Activated CD4-positive, alpha-beta T cell treated with anti-CD3 and anti-CD28 coated beads, Interleukin-2, amount 10 ng/mL, durations not matched to agents 24 days and 14 days (primary cell): ENCODE measurements at regions not wholly inside any gene's neighbourhood (a gene's known extent, or its start where the extent isn't known, plus 50 kb on each side); places are given as distances from the start of the nearest gene placed in this dataset.
"Not testable (repeated sequence)": the region's sequence is repeated elsewhere in the genome, so short reads cannot be mapped to it uniquely, and the experiment has no call there.

ENCODE experiments used
- DNase-seq: peaks from one replicate; pipeline ENCODE4 v3.0.0; 2022
- H3K27ac Mint-ChIP-seq: one replicate; pipeline ENCODE4 v1.8.0; 2022; ENCODE audit warnings: mild to moderate bottlenecking, mixed read lengths
- H3K27me3 Mint-ChIP-seq: one replicate; pipeline ENCODE4 v1.8.0; 2022; ENCODE audit warnings: mixed read lengths
- H3K36me3 Mint-ChIP-seq: one replicate; pipeline ENCODE4 v1.8.0; 2022; ENCODE audit warnings: low read depth, mild to moderate bottlenecking, mixed read lengths
- H3K4me1 Mint-ChIP-seq: one replicate; pipeline ENCODE4 v1.8.0; 2021; ENCODE audit warnings: mixed read lengths
- H3K4me3 Mint-ChIP-seq: one replicate; pipeline ENCODE4 v1.8.0; 2022; ENCODE audit warnings: mild to moderate bottlenecking, moderate library complexity, mixed read lengths
- H3K9me3 Mint-ChIP-seq: one replicate; pipeline ENCODE4 v1.8.0; 2021; ENCODE audit warnings: mixed read lengths
- intact Hi-C: fragments of 100-400 bp; cut with micrococcal nuclease; formaldehyde crosslinking; loops from one replicate; pipeline ENCODE4 v1.15.1; 2023

- no peaks in the 10 kb centered on the region for H3K4me1 Mint-ChIP-seq
Measured at GRCh38 chr12:127797918-127798317, 469.1 kb upstream of the TMEM132C start.

DNA sequence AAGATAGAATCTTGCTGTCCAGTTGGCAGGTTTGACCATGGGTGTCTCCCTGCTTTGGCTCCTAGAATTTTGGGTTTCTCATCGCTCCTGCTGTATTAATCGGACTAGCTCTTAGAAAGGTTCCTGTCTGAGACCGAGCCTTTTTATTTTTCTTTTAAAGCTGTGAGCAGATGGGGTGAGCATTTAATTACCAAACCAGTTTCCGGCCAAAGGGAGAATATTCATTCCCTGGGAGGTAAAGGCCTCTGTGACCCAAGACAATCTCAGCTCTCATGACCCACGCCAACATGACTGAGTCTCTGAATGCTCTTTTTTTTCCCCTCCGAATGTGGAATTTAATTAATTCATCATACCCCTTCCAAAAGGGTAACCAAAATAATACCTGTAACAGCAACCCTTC lies 464.7 kb upstream of the TMEM132C start:
- H3K27ac Mint-ChIP-seq: no peak overlapping the region
- H3K4me3 Mint-ChIP-seq: no peak overlapping the region
- no peaks in the 10 kb centered on the region for H3K36me3 Mint-ChIP-seq
- intact Hi-C loops: no loop called here
- peaks cover 2% of the 10 kb centered on the region for H3K9me3 Mint-ChIP-seq
- DNase-seq: no peak
- no peaks in the 10 kb centered on the region for H3K27me3 Mint-ChIP-seq
- H3K4me1 Mint-ChIP-seq: no peaks in the 10 kb centered on the region

More at GRCh38 chr12:127797918-127798317, 469.1 kb upstream of the TMEM132C start:
- Mint-ChIP-seq H3K9me3 (peaks cover 2% of the 10 kb centered on the region), H3K27me3 (no peaks in the 10 kb centered on the region), H3K27ac (no peak overlapping the region), H3K4me3 (no peak overlapping the region), H3K36me3 (no peaks in the 10 kb centered on the region)
- intact Hi-C loops: no loop called here
- DNase-seq: no peak

DNA sequence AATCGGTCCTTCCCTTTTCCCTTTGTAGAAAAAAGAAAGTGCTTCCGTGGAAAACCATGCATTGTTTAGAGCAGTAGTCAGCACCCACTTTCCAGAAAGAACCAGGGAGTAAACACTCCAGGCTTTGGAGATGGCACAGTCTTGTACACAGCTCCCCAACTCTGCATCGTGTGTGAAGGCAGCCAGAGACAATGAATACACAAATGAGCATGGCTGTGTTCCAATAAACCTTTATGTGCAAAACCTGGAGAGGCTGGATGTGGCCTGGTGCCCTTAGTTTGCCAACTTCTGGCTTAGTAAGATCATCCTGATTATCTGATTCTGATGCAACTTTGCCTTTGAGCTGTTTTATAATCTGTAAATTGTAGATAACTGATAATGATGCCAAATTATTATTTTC lies 463.4 kb upstream of the TMEM132C start:
- Mint-ChIP-seq H3K27me3 (no peaks in the 10 kb centered on the region), H3K36me3 (no peaks in the 10 kb centered on the region), H3K4me3 (no peak overlapping the region), H3K9me3 (peaks cover 2% of the 10 kb centered on the region), H3K27ac (no peak overlapping the region), H3K4me1 (no peaks in the 10 kb centered on the region)
- DNase-seq: no peak
- intact Hi-C loops: no loop called here

DNA sequence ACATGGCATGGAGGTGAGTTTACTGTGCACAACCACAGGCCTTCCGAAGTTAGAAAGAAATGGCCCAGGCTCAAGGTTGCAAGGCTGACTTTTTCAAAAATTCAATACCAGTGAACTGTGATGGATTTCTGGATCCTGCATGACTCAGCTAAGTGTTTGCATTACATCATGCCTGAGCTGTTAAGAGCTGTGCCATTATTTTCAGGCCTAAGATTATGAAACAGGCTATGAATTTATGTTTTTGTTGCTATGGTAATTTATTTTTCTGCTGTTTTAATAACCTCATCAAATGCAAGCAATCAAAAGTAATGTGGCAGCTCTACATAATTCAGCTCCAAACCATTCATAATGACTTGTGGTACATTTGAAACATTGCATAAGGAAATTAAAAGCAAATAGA lies 457.7 kb upstream of the TMEM132C start:
- DNase-seq: no peak
- H3K4me3 Mint-ChIP-seq: no peak overlapping the region
- no peak overlapping the region for H3K27ac Mint-ChIP-seq
- H3K4me1 Mint-ChIP-seq: no peaks in the 10 kb centered on the region
- no peaks in the 10 kb centered on the region for H3K36me3 Mint-ChIP-seq
- H3K27me3 Mint-ChIP-seq: no peaks in the 10 kb centered on the region
- H3K9me3 Mint-ChIP-seq: no peaks in the 10 kb centered on the region
- intact Hi-C loops: no loop called here

- no peak overlapping the region for H3K27ac Mint-ChIP-seq
- intact Hi-C loops: no loop called here
- no peaks in the 10 kb centered on the region for H3K4me1 Mint-ChIP-seq
- no peaks in the 10 kb centered on the region for H3K36me3 Mint-ChIP-seq
- no peaks in the 10 kb centered on the region for H3K9me3 Mint-ChIP-seq
- DNase-seq: no peak
- no peaks in the 10 kb centered on the region for H3K27me3 Mint-ChIP-seq
- no peak overlapping the region for H3K4me3 Mint-ChIP-seq
Measured at GRCh38 chr12:127810041-127810440, 456.9 kb upstream of the TMEM132C start.

- H3K4me3 Mint-ChIP-seq, H3K36me3 Mint-ChIP-seq, intact Hi-C loops, DNase-seq, H3K27ac Mint-ChIP-seq, H3K4me1 Mint-ChIP-seq, H3K9me3 Mint-ChIP-seq, H3K27me3 Mint-ChIP-seq: not testable (repeated sequence)
Measured at GRCh38 chr12:127810459-127810858, 456.5 kb upstream of the TMEM132C start.

DNA sequence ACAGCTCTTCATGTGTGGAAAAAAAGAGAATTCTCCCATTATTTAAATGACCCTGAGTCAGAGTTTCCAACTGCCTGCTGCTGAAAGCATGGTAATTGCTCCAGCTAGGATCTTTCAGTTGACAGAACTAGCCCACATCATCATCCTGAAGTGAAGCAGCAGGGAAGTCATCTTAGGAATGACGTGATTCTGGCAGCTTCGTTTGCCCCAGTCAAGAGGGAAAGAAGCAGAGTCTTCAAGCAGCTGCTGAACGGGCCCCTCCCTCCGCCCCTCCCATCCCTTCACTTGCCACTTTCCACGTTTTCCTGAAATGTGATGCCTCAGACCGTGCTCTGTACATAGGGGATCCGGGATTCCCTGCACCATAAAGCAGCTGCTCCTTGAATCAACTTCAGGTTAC lies 455.0 kb upstream of the TMEM132C start:
- no peaks in the 10 kb centered on the region for H3K36me3 Mint-ChIP-seq

GRCh38 chr12:127813147-127813546 lies 453.8 kb upstream of the TMEM132C start:
- intact Hi-C loops: no loop called here
- no peaks in the 10 kb centered on the region for H3K4me1 Mint-ChIP-seq
- no peak overlapping the region for H3K27ac Mint-ChIP-seq

More for the DNA sequence above, 455.0 kb upstream of the TMEM132C start:
- Mint-ChIP-seq H3K4me1 (no peaks in the 10 kb centered on the region), H3K4me3 (no peak overlapping the region), H3K9me3 (no peaks in the 10 kb centered on the region), H3K27me3 (no peaks in the 10 kb centered on the region), H3K27ac (no peak overlapping the region)
- DNase-seq: no peak
- intact Hi-C loops: no loop called here

GRCh38 chr12:127819056-127819455 lies 447.9 kb upstream of the TMEM132C start:
- no peak for DNase-seq
- H3K27me3 Mint-ChIP-seq: no peaks in the 10 kb centered on the region
- H3K4me1 Mint-ChIP-seq: no peaks in the 10 kb centered on the region
- no peak overlapping the region for H3K4me3 Mint-ChIP-seq
- no peaks in the 10 kb centered on the region for H3K36me3 Mint-ChIP-seq
- no peaks in the 10 kb centered on the region for H3K9me3 Mint-ChIP-seq
- H3K27ac Mint-ChIP-seq: no peak overlapping the region
- intact Hi-C loops: no loop called here

More at GRCh38 chr12:127813147-127813546, 453.8 kb upstream of the TMEM132C start:
- Mint-ChIP-seq H3K27me3 (no peaks in the 10 kb centered on the region), H3K4me3 (no peak overlapping the region), H3K36me3 (no peaks in the 10 kb centered on the region), H3K9me3 (no peaks in the 10 kb centered on the region)
- no peak for DNase-seq

- intact Hi-C loops: no loop called here
- no peak overlapping the region for H3K27ac Mint-ChIP-seq
- H3K4me1 Mint-ChIP-seq: no peaks in the 10 kb centered on the region
- no peaks in the 10 kb centered on the region for H3K9me3 Mint-ChIP-seq
- DNase-seq: no peak
- H3K36me3 Mint-ChIP-seq: no peaks in the 10 kb centered on the region
- no peaks in the 10 kb centered on the region for H3K27me3 Mint-ChIP-seq
- H3K4me3 Mint-ChIP-seq: no peak overlapping the region
Measured at GRCh38 chr12:127820271-127820670, 446.7 kb upstream of the TMEM132C start.

- Mint-ChIP-seq H3K9me3 (peaks cover 1% of the 10 kb centered on the region), H3K27ac (no peak overlapping the region), H3K4me3 (no peak overlapping the region), H3K4me1 (no peaks in the 10 kb centered on the region), H3K27me3 (no peaks in the 10 kb centered on the region), H3K36me3 (no peaks in the 10 kb centered on the region)
- intact Hi-C loops: no loop called here
- DNase-seq: no peak
Measured at GRCh38 chr12:127820846-127821245, 446.1 kb upstream of the TMEM132C start.

- Mint-ChIP-seq H3K4me3 (no peak overlapping the region), H3K27ac (no peak overlapping the region), H3K4me1 (no peaks in the 10 kb centered on the region), H3K36me3 (no peaks in the 10 kb centered on the region), H3K27me3 (no peaks in the 10 kb centered on the region), H3K9me3 (peaks cover 7% of the 10 kb centered on the region)
- intact Hi-C loops: no loop called here
- no peak for DNase-seq
Measured at GRCh38 chr12:127822809-127823411, 444.1 kb upstream of the TMEM132C start.

- no peaks in the 10 kb centered on the region for H3K36me3 Mint-ChIP-seq
- intact Hi-C loops: no loop called here
- H3K4me1 Mint-ChIP-seq: no peaks in the 10 kb centered on the region
- H3K4me3 Mint-ChIP-seq: no peak overlapping the region
- peaks cover 11% of the 10 kb centered on the region for H3K9me3 Mint-ChIP-seq
- no peak for DNase-seq
- H3K27ac Mint-ChIP-seq: no peak overlapping the region
- no peaks in the 10 kb centered on the region for H3K27me3 Mint-ChIP-seq
Measured at GRCh38 chr12:127823801-127824200, 443.2 kb upstream of the TMEM132C start.

DNA sequence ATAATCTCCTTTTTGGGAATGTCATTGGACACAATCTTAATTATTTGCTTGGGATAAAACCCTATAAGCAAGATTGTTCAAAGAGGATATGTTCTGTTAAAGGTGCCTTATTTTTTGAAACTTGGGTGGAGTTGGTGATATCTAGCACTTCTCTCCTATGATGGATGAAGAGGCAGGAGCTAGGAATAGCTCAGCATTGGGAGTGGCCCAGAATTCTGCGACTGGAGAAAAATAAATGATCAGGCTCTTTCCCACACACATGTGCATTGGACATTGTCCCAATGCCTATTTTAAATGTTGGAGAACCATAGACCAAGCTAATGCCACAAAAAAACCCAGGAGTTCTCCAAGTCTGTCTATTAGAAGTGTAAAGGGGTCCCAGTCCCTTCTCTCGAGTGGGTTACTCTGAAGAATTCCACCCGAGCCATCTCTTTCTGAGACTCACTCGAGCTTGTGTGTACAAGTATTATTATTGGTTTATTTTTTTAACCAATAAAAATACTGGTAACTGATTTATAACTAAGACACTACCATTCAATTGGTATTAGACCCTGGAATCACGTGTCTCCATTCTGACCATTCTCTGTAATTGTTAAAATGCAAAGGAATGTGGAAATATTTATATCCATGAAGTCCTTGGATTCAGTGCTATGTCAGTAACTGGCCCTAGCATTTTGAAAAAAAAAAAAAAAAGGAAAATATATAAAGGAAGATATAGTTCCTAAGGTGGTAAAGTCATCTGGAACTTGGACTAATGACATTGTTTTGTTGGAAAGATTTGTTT lies 437.5 kb upstream of the TMEM132C start:
- no peak for DNase-seq
- Mint-ChIP-seq H3K36me3 (no peaks in the 10 kb centered on the region), H3K27me3 (no peaks in the 10 kb centered on the region), H3K9me3 (peaks cover 11% of the 10 kb centered on the region), H3K4me3 (no peak overlapping the region), H3K4me1 (no peaks in the 10 kb centered on the region), H3K27ac (no peak overlapping the region)
- intact Hi-C loops: no loop called here

GRCh38 chr12:127830065-127830460 lies 436.9 kb upstream of the TMEM132C start:
- H3K4me1 Mint-ChIP-seq: no peaks in the 10 kb centered on the region
- H3K4me3 Mint-ChIP-seq: no peak overlapping the region
- intact Hi-C loops: no loop called here
- no peak overlapping the region for H3K27ac Mint-ChIP-seq
- H3K27me3 Mint-ChIP-seq: no peaks in the 10 kb centered on the region
- H3K36me3 Mint-ChIP-seq: no peaks in the 10 kb centered on the region
- no peak for DNase-seq
- H3K9me3 Mint-ChIP-seq: peaks cover 11% of the 10 kb centered on the region
